ENCODE measurements at regions not wholly inside any gene's neighbourhood (a gene's known extent, or its start where the extent isn't known, plus 50 kb on each side); places are given as distances from the start of the nearest gene placed in this dataset.

GRCh38 chr16:47855431-47855830 lies 300.4 kb downstream of the ABCC12 start:
- Mint-ChIP-seq H3K9me3 (peaks cover 14% of the 10 kb centered on the region), H3K27ac (no peak overlapping the region), H3K36me3 (ENCODE audit: low read depth) (no peaks in the 10 kb centered on the region), H3K27me3 (no peaks in the 10 kb centered on the region), H3K4me1 (no peaks in the 10 kb centered on the region), H3K4me3 (no peak overlapping the region)
- intact Hi-C loops (cut with micrococcal nuclease), result no loop called here
- no peak for DNase-seq

GRCh38 chr16:47854737-47855136 lies 301.1 kb downstream of the ABCC12 start:
- intact Hi-C loops (cut with micrococcal nuclease), result no loop called here
- Mint-ChIP-seq H3K9me3 (peaks cover 14% of the 10 kb centered on the region), H3K4me3 (no peak overlapping the region), H3K27me3 (no peaks in the 10 kb centered on the region), H3K4me1 (no peaks in the 10 kb centered on the region), H3K27ac (no peak overlapping the region), H3K36me3 (ENCODE audit: low read depth) (no peaks in the 10 kb centered on the region)
- DNase-seq, result no peak

GRCh38 chr16:47852991-47853390 lies 302.8 kb downstream of the ABCC12 start:
- Mint-ChIP-seq H3K4me1 (no peaks in the 10 kb centered on the region), H3K9me3 (peaks cover 14% of the 10 kb centered on the region), H3K27ac (no peak overlapping the region), H3K27me3 (no peaks in the 10 kb centered on the region), H3K4me3 (no peak overlapping the region), H3K36me3 (ENCODE audit: low read depth) (no peaks in the 10 kb centered on the region)
- intact Hi-C loops (cut with micrococcal nuclease), result no loop called here
- no peak for DNase-seq

- DNase-seq, result no peak
- intact Hi-C loops (cut with micrococcal nuclease), result no loop called here
- Mint-ChIP-seq H3K9me3 (peaks cover 18% of the 10 kb centered on the region), H3K27me3 (no peaks in the 10 kb centered on the region), H3K27ac (no peak overlapping the region), H3K4me3 (no peak overlapping the region), H3K36me3 (ENCODE audit: low read depth) (no peaks in the 10 kb centered on the region), H3K4me1 (no peaks in the 10 kb centered on the region)
Observed at GRCh38 chr16:47851146-47851545, 304.6 kb downstream of the ABCC12 start.

- no peaks in the 10 kb centered on the region for H3K4me1 Mint-ChIP-seq
- H3K4me3 Mint-ChIP-seq, result no peak overlapping the region
- H3K9me3 Mint-ChIP-seq, result peaks cover 11% of the 10 kb centered on the region
- intact Hi-C loops (cut with micrococcal nuclease), result no loop called here
- DNase-seq, result no peak
- no peaks in the 10 kb centered on the region for H3K27me3 Mint-ChIP-seq
- no peaks in the 10 kb centered on the region for H3K36me3 Mint-ChIP-seq (ENCODE audit: low read depth)
- no peak overlapping the region for H3K27ac Mint-ChIP-seq
Observed at GRCh38 chr16:47849736-47850135, 306.1 kb downstream of the ABCC12 start.

GRCh38 chr16:47848421-47849109 lies 307.2 kb downstream of the ABCC12 start:
- Mint-ChIP-seq H3K4me3 (no peak overlapping the region), H3K4me1 (no peaks in the 10 kb centered on the region), H3K27me3 (no peaks in the 10 kb centered on the region), H3K27ac (no peak overlapping the region), H3K9me3 (peaks cover 4% of the 10 kb centered on the region), H3K36me3 (ENCODE audit: low read depth) (no peaks in the 10 kb centered on the region)
- intact Hi-C loops (cut with micrococcal nuclease), result no loop called here
- no peak for DNase-seq

GRCh38 chr16:47847220-47847970 lies 308.4 kb downstream of the ABCC12 start:
- Mint-ChIP-seq H3K27ac (no peak overlapping the region), H3K9me3 (peaks cover 4% of the 10 kb centered on the region), H3K4me3 (no peak overlapping the region), H3K36me3 (ENCODE audit: low read depth) (no peaks in the 10 kb centered on the region), H3K4me1 (no peaks in the 10 kb centered on the region), H3K27me3 (no peaks in the 10 kb centered on the region)
- intact Hi-C loops (cut with micrococcal nuclease), result no loop called here
- DNase-seq, result no peak

GRCh38 chr16:47834485-47835024 lies 321.2 kb downstream of the ABCC12 start:
- Mint-ChIP-seq H3K27me3 (no peaks in the 10 kb centered on the region), H3K4me3 (no peak overlapping the region), H3K36me3 (ENCODE audit: low read depth) (no peaks in the 10 kb centered on the region), H3K9me3 (peaks cover 24% of the 10 kb centered on the region), H3K27ac (no peak overlapping the region), H3K4me1 (no peaks in the 10 kb centered on the region)
- intact Hi-C loops (cut with micrococcal nuclease), result no loop called here
- DNase-seq, result no peak

- no peak for DNase-seq
- intact Hi-C loops (cut with micrococcal nuclease), result no loop called here
- H3K9me3 Mint-ChIP-seq, result peaks cover 16% of the 10 kb centered on the region
Observed at GRCh38 chr16:47833771-47834170, 322.0 kb downstream of the ABCC12 start.

GRCh38 chr16:47829850-47830600 lies 325.8 kb downstream of the ABCC12 start:
- DNase-seq, result no peak
- H3K9me3 Mint-ChIP-seq, result peaks cover 15% of the 10 kb centered on the region
- no peak overlapping the region for H3K4me3 Mint-ChIP-seq
- H3K27me3 Mint-ChIP-seq, result no peaks in the 10 kb centered on the region
- no peak overlapping the region for H3K27ac Mint-ChIP-seq
- no peaks in the 10 kb centered on the region for H3K36me3 Mint-ChIP-seq (ENCODE audit: low read depth)
- no peaks in the 10 kb centered on the region for H3K4me1 Mint-ChIP-seq
- intact Hi-C loops (cut with micrococcal nuclease), result no loop called here

More at GRCh38 chr16:47833771-47834170, 322.0 kb downstream of the ABCC12 start:
- Mint-ChIP-seq H3K27me3 (no peaks in the 10 kb centered on the region), H3K4me3 (no peak overlapping the region), H3K36me3 (ENCODE audit: low read depth) (no peaks in the 10 kb centered on the region), H3K4me1 (no peaks in the 10 kb centered on the region), H3K27ac (no peak overlapping the region)

GRCh38 chr16:47826070-47826469 lies 329.7 kb downstream of the ABCC12 start:
- H3K9me3 Mint-ChIP-seq, result no peaks in the 10 kb centered on the region
- intact Hi-C loops (cut with micrococcal nuclease), result no loop called here
- no peak overlapping the region for H3K27ac Mint-ChIP-seq
- no peaks in the 10 kb centered on the region for H3K4me1 Mint-ChIP-seq
- no peak for DNase-seq
- no peak overlapping the region for H3K4me3 Mint-ChIP-seq
- no peaks in the 10 kb centered on the region for H3K27me3 Mint-ChIP-seq
- H3K36me3 Mint-ChIP-seq (ENCODE audit: low read depth), result no peaks in the 10 kb centered on the region

GRCh38 chr16:47817048-47817447 lies 338.7 kb downstream of the ABCC12 start:
- peaks cover 10% of the 10 kb centered on the region for H3K9me3 Mint-ChIP-seq
- H3K4me3 Mint-ChIP-seq, result no peak overlapping the region
- H3K27me3 Mint-ChIP-seq, result no peaks in the 10 kb centered on the region
- DNase-seq, result no peak
- H3K27ac Mint-ChIP-seq, result no peak overlapping the region
- no peaks in the 10 kb centered on the region for H3K4me1 Mint-ChIP-seq
- H3K36me3 Mint-ChIP-seq (ENCODE audit: low read depth), result no peaks in the 10 kb centered on the region
- intact Hi-C loops (cut with micrococcal nuclease), result no loop called here

GRCh38 chr16:47816511-47816910 lies 339.3 kb downstream of the ABCC12 start:
- no peaks in the 10 kb centered on the region for H3K36me3 Mint-ChIP-seq (ENCODE audit: low read depth)
- H3K4me3 Mint-ChIP-seq, result no peak overlapping the region
- peaks cover 13% of the 10 kb centered on the region for H3K9me3 Mint-ChIP-seq
- H3K4me1 Mint-ChIP-seq, result no peaks in the 10 kb centered on the region
- DNase-seq, result no peak
- H3K27me3 Mint-ChIP-seq, result no peaks in the 10 kb centered on the region
- no peak overlapping the region for H3K27ac Mint-ChIP-seq
- intact Hi-C loops (cut with micrococcal nuclease), result no loop called here

GRCh38 chr16:47815655-47816054 lies 340.1 kb downstream of the ABCC12 start:
- Mint-ChIP-seq H3K4me1 (no peaks in the 10 kb centered on the region), H3K4me3 (no peak overlapping the region), H3K27me3 (no peaks in the 10 kb centered on the region), H3K36me3 (ENCODE audit: low read depth) (no peaks in the 10 kb centered on the region), H3K27ac (no peak overlapping the region), H3K9me3 (peaks cover 13% of the 10 kb centered on the region)
- intact Hi-C loops (cut with micrococcal nuclease), result no loop called here
- DNase-seq, result no peak

All from activated CD4-positive, alpha-beta T cell treated with anti-CD3 and anti-CD28 coated beads, Interleukin-2, amount 10 ng/mL, durations not matched to agents 24 days and 14 days (primary cell).